Common myeloid progenitor, CD34-positive (primary cell): ENCODE measurements at regions not wholly inside any gene's neighbourhood (a gene's known extent, or its start where the extent isn't known, plus 50 kb on each side); places are given as distances from the start of the nearest gene placed in this dataset.

Experiments used
- CTCF ChIA-PET: fragments of 350-600 bp; sonication (Branson Sonifier 250); formaldehyde crosslinking; loops from one replicate; lab custom pipeline; 2021; ENCODE audit warnings: antibody characterized with exemption; lab: Charles Lee
- POLR2A ChIA-PET: fragments of 350-600 bp; sonication (Branson Sonifier 250); formaldehyde crosslinking; loops from one replicate; lab custom pipeline; 2021; ENCODE audit warnings: antibody characterized with exemption; lab: Charles Lee
- DNase-seq, 3 donors: peaks; one replicate each; pipeline versions ENCODE4 v3.0.0 to v3.0.0-alpha.2; 2013
- H3K27ac ChIP-seq, 2 experiments: 1 replicate in 1 of 2; 2 replicates in 1 of 2; pipeline ENCODE4 v1.7.0; 2013; ENCODE audit warnings: inconsistent platforms in 2 of 2, low read length in 2 of 2, mild to moderate bottlenecking in 2 of 2, low read depth in 1 of 2, moderate library complexity in 1 of 2; ENCODE audit not compliant: severe bottlenecking in 2 of 2, insufficient read depth in 1 of 2, poor library complexity in 1 of 2
- H3K27me3 ChIP-seq, 5 experiments: replicated peaks in 2 of 5; 1 replicate in 3 of 5; 2 replicates in 2 of 5; pipeline versions ENCODE4 v1.6.1 to v1.7.0; 2013; ENCODE audit warnings: low read length in 4 of 5, mild to moderate bottlenecking in 2 of 5, moderate library complexity in 2 of 5, inconsistent platforms in 1 of 5; ENCODE audit not compliant: insufficient read depth in 5 of 5, control insufficient read depth in 4 of 5
- H3K36me3 ChIP-seq, 4 experiments: 1 replicate in 2 of 4; 2 replicates in 2 of 4; pipeline versions ENCODE4 v1.6.1 to v1.7.0; 2013; ENCODE audit warnings: low read length in 3 of 4, control low read depth in 1 of 4, mild to moderate bottlenecking in 1 of 4; ENCODE audit not compliant: control insufficient read depth in 4 of 4, insufficient read depth in 4 of 4
- H3K4me1 ChIP-seq, 4 experiments: 1 replicate in 3 of 4; 2 replicates in 1 of 4; pipeline versions ENCODE4 v1.6.1 to v1.7.1; 2013; ENCODE audit warnings: low read length in 3 of 4, mild to moderate bottlenecking in 3 of 4, control low read depth in 1 of 4, inconsistent platforms in 1 of 4, moderate library complexity in 1 of 4; ENCODE audit not compliant: control insufficient read depth in 4 of 4, insufficient read depth in 4 of 4; ENCODE audit errors: control extremely low read depth in 1 of 4
- H3K4me3 ChIP-seq, 7 experiments: 1 replicate in 4 of 7; 2 replicates in 3 of 7; pipeline versions ENCODE4 v1.5.1 to v1.7.0; 2013; ENCODE audit warnings: mild to moderate bottlenecking in 7 of 7, low read length in 6 of 7, moderate library complexity in 6 of 7, inconsistent platforms in 2 of 7, low read depth in 2 of 7, control low read depth in 1 of 7; ENCODE audit not compliant: insufficient read depth in 4 of 7, control insufficient read depth in 1 of 7; ENCODE audit errors: extremely low read depth in 1 of 7
- H3K9me3 ChIP-seq, 5 experiments: 1 replicate in 4 of 5; 2 replicates in 1 of 5; pipeline versions ENCODE4 v1.6.1 to v1.7.1; 2013; ENCODE audit warnings: low read length in 4 of 5, mild to moderate bottlenecking in 2 of 5, inconsistent platforms in 1 of 5, low read depth in 1 of 5, moderate library complexity in 1 of 5; ENCODE audit not compliant: control insufficient read depth in 4 of 5, insufficient read depth in 2 of 5; ENCODE audit errors: control extremely low read depth in 1 of 5
- WGBS: methylation state at CpG from one replicate; pipeline ENCODE4 v1.1.5; 2013; ENCODE audit not compliant: insufficient coverage; 5-methylcytosine and 5-hydroxymethylcytosine counted together

- CTCF ChIA-PET: no interaction called here
Measured at GRCh38 chr16:65181071-65181561, 59.3 kb upstream of the CDH11 start.

GRCh38 chr16:65178151-65178550 lies 56.3 kb upstream of the CDH11 start:
- CTCF ChIA-PET: no interaction called here
- Histone ChIP-seq H3K27me3 (no peaks in the 10 kb centered on the region), H3K4me3 (no peak overlapping the region), H3K9me3 (no peaks in the 10 kb centered on the region), H3K36me3 (no peaks in the 10 kb centered on the region), H3K4me1 (no peaks in the 10 kb centered on the region), H3K27ac (no peak overlapping the region)
- 97% methylated on average over 3 of the region's 4 CpGs for WGBS
- POLR2A ChIA-PET: no interaction called here
- DNase-seq: no peak

More at GRCh38 chr16:65181071-65181561, 59.3 kb upstream of the CDH11 start:
- DNase-seq: no peak
- Histone ChIP-seq H3K27me3 (no peaks in the 10 kb centered on the region), H3K4me1 (no peaks in the 10 kb centered on the region), H3K9me3 (no peaks in the 10 kb centered on the region), H3K4me3 (no peak overlapping the region), H3K27ac (no peak overlapping the region), H3K36me3 (no peaks in the 10 kb centered on the region)
- POLR2A ChIA-PET: no interaction called here
- WGBS: 94% methylated on average over 2 of the region's 4 CpGs

- POLR2A ChIA-PET: no interaction called here
- H3K36me3 ChIP-seq: no peaks in the 10 kb centered on the region
- no peak for DNase-seq
- CTCF ChIA-PET: no interaction called here
- no peak overlapping the region for H3K27ac ChIP-seq
- no peaks in the 10 kb centered on the region for H3K27me3 ChIP-seq
- no peaks in the 10 kb centered on the region for H3K4me1 ChIP-seq
- H3K9me3 ChIP-seq: no peaks in the 10 kb centered on the region
- H3K4me3 ChIP-seq: no peak overlapping the region
- WGBS: 95% methylated on average over 4 of the region's 6 CpGs
Measured at GRCh38 chr16:65176603-65177002, 54.7 kb upstream of the CDH11 start.

GRCh38 chr16:65172356-65172755 lies 50.5 kb upstream of the CDH11 start:
- ChIA-PET CTCF (no interaction called here), POLR2A (no interaction called here)
- Histone ChIP-seq H3K27ac (no peak overlapping the region), H3K36me3 (no peaks in the 10 kb centered on the region), H3K4me1 (no peaks in the 10 kb centered on the region), H3K4me3 (no peak overlapping the region), H3K27me3 (no peaks in the 10 kb centered on the region), H3K9me3 (no peaks in the 10 kb centered on the region)
- WGBS: 80% methylated on average over 1 of the region's 2 CpGs
- DNase-seq: no peak
